ENCODE measurements at regions not wholly inside any gene's neighbourhood (a gene's known extent, or its start where the extent isn't known, plus 50 kb on each side); places are given as distances from the start of the nearest gene placed in this dataset.
A peak's percentile ranks its signal among the peaks of the same experiment; 100 is the strongest.

DNA sequence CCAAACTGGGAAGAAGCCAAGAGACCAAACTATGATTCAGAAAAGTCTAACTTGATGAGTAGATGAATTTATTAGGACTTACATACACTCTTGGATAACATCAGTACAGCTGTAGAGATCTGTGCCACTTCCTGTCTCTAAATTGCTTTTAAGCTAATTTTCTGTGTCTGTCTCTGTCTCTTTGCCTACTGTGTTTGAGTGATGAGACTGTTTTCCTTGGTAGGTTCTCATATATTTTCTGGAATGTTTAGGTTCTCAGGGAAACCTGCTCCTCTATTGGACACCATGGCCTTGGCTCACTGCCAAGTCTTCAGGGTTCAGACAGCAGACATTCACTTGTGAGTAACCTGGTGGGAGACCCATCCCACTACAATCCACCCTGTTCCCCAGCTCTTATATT, 103.5 kb upstream of the KIF2B start:
- no peaks in the 10 kb centered on the region for H3K27me3 ChIP-seq
- no peak for TF ChIP-seq POLR2A (IDR thresholded peaks at IDR 0.05)
- TF ChIP-seq CTCF (IDR thresholded peaks at IDR 0.05) = no peak
- no peak for TF ChIP-seq POLR2AphosphoS5 (IDR thresholded peaks at IDR 0.05)
- no peak for TF ChIP-seq EP300 (IDR thresholded peaks at IDR 0.05)
- DNase-seq = no peak
- intact Hi-C loops (cut with DNase I; ENCODE audit: low total_unique reads) = no loop called here
- H3K36me3 ChIP-seq = no peaks in the 10 kb centered on the region
- H3K27ac ChIP-seq = no peak overlapping the region
- H3K4me3 ChIP-seq = no peak overlapping the region
- no peaks in the 10 kb centered on the region for H3K4me1 ChIP-seq
- H3K9me3 ChIP-seq = peaks cover 0 to 9% (median 2%) of the 10 kb centered on the region in 4 donors

DNA sequence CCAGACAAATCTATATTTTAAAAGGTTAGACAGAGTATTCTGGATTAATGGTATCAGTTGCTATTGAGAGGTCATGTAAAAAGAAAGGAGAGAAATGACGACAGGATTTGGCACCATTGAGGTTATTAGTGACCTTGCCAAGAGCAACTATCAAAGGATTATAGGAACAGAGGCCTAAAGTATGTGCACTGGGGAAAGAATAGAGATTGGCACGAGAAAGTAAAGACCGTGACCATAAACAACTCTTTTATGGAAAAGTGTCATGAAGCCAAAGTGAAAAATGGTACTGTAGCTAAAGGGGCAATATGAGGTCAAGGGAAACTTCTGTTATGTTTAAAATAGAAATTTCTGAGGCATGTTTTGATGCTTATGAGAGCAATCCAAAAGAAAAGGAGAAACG, 115.2 kb upstream of the KIF2B start:
- WGBS, 5 donors = 78 to 90% (median 80%) methylated on average over 4 of the region's 4 CpGs
- no peaks in the 10 kb centered on the region for H3K4me1 ChIP-seq
- no peak overlapping the region for H3K27ac ChIP-seq
- H3K9me3 ChIP-seq = peaks cover 0 to 10% (median 0%) of the 10 kb centered on the region in 4 donors
- TF ChIP-seq POLR2AphosphoS5 (IDR thresholded peaks at IDR 0.05) (no peak), EP300 (IDR thresholded peaks at IDR 0.05) (no peak), CTCF (IDR thresholded peaks at IDR 0.05) (no peak), POLR2A (IDR thresholded peaks at IDR 0.05) (no peak)
- H3K4me3 ChIP-seq = no peak overlapping the region
- H3K36me3 ChIP-seq = no peaks in the 10 kb centered on the region
- H3K27me3 ChIP-seq = no peaks in the 10 kb centered on the region
- no peak for DNase-seq
- intact Hi-C loops (cut with DNase I; ENCODE audit: low total_unique reads) = no loop called here

GRCh38 chr17:53696286-53696685, 126.4 kb upstream of the KIF2B start:
- no peaks in the 10 kb centered on the region for H3K9me3 ChIP-seq
- H3K27ac ChIP-seq = no peak overlapping the region
- TF ChIP-seq POLR2A (IDR thresholded peaks at IDR 0.05) = no peak
- TF ChIP-seq CTCF (IDR thresholded peaks at IDR 0.05) = no peak
- no peaks in the 10 kb centered on the region for H3K27me3 ChIP-seq
- H3K4me3 ChIP-seq = no peak overlapping the region
- no peaks in the 10 kb centered on the region for H3K36me3 ChIP-seq
- no peaks in the 10 kb centered on the region for H3K4me1 ChIP-seq
- WGBS, 5 donors = 53 to 71% (median 68%) methylated on average over 5 of the region's 5 CpGs
- intact Hi-C loops (cut with DNase I; ENCODE audit: low total_unique reads) = no loop called here
- DNase-seq = no peak

GRCh38 chr17:53687324-53687723, 135.4 kb upstream of the KIF2B start:
- H3K27me3 ChIP-seq = no peaks in the 10 kb centered on the region
- H3K4me3 ChIP-seq = no peak overlapping the region
- peaks cover 0 to 19% (median 14%) of the 10 kb centered on the region in 4 donors for H3K9me3 ChIP-seq
- TF ChIP-seq EP300 (IDR thresholded peaks at IDR 0.05) (no peak), POLR2AphosphoS5 (IDR thresholded peaks at IDR 0.05) (no peak), POLR2A (IDR thresholded peaks at IDR 0.05) (no peak), CTCF (IDR thresholded peaks at IDR 0.05) (no peak)
- 44 to 70% (median 66%) methylated on average over 2 to 3 of the region's 3 CpGs for WGBS, 5 donors
- intact Hi-C loops (cut with DNase I; ENCODE audit: low total_unique reads) = no loop called here
- H3K27ac ChIP-seq = no peak overlapping the region
- DNase-seq = peak in 1 of 2 donors; percentile 2
- no peaks in the 10 kb centered on the region for H3K4me1 ChIP-seq
- H3K36me3 ChIP-seq = no peaks in the 10 kb centered on the region

Measured in stomach (tissue), 8 donors.